T-cell (primary cell): ENCODE measurements at regions not wholly inside any gene's neighbourhood (a gene's known extent, or its start where the extent isn't known, plus 50 kb on each side); places are given as distances from the start of the nearest gene placed in this dataset.
A peak's percentile ranks its signal among the peaks of the same experiment; 100 is the strongest.
"Not testable (repeated sequence)": the region's sequence is repeated elsewhere in the genome, so short reads cannot be mapped to it uniquely, and the experiment has no call there.

Experiments used
- ATAC-seq, 4 experiments: fragments of 200-7000 bp in 3 of 4; fragments of 150-1000 bp in 1 of 4; cut with Tn5 transposase; replicated peaks in 1 of 4; 1 replicate in 3 of 4; 2 replicates in 1 of 4; pipeline ENCODE4 v1.10.0; 2021; ENCODE audit warnings: moderate library complexity in 3 of 4, mild to moderate bottlenecking in 2 of 4, moderate number of reproducible peaks in 1 of 4
- CTCF ChIA-PET, 2 donors: fragments of 300-600 bp; sonication (Branson Sonifier 250); formaldehyde crosslinking; loops; one replicate each; lab custom pipeline; 2022; ENCODE audit warnings: antibody characterized with exemption in 2 of 2; lab: Charles Lee
- POLR2A ChIA-PET, 2 donors: fragments of 300-600 bp; sonication (Branson Sonifier 250); formaldehyde crosslinking; loops; one replicate each; lab custom pipeline; 2022; ENCODE audit warnings: antibody characterized with exemption in 2 of 2; lab: Charles Lee
- DNase-seq, 35 experiments: peaks; one replicate each; pipeline versions ENCODE4 v3.0.0 to v3.0.0-alpha.2; 2013 to 2023
- H3K27ac ChIP-seq: one replicate; pipeline ENCODE4 v1.5.1; 2013; ENCODE audit warnings: low read length
- H3K27me3 ChIP-seq, 2 experiments: replicated peaks in 1 of 2; 1 replicate in 1 of 2; 2 replicates in 1 of 2; pipeline versions ENCODE4 v1.6.1 to v1.7.0; 2013; ENCODE audit warnings: low read length in 1 of 2, mixed read lengths in 1 of 2; ENCODE audit not compliant: control insufficient read depth in 2 of 2, insufficient read depth in 2 of 2; ENCODE audit errors: extremely low read depth in 1 of 2
- H3K36me3 ChIP-seq, 2 donors: 1 replicate in 1 of 2; 2 replicates in 1 of 2; pipeline versions ENCODE4 v1.6.1 to v1.7.0; 2013; ENCODE audit warnings: low read length in 1 of 2; ENCODE audit not compliant: control insufficient read depth in 2 of 2, insufficient read depth in 1 of 2; ENCODE audit errors: extremely low read depth in 1 of 2
- H3K4me1 ChIP-seq, 2 experiments: 1 replicate in 1 of 2; 2 replicates in 1 of 2; pipeline versions ENCODE4 v1.6.1 to v1.7.0; 2013; ENCODE audit warnings: low read length in 2 of 2, mixed read lengths in 1 of 2; ENCODE audit not compliant: insufficient read depth in 2 of 2, control insufficient read depth in 1 of 2; ENCODE audit errors: extremely low read depth in 1 of 2
- H3K4me3 ChIP-seq, 2 donors: 1 replicate in 1 of 2; 2 replicates in 1 of 2; pipeline versions ENCODE4 v1.5.1 to v1.7.0; 2013; ENCODE audit warnings: mild to moderate bottlenecking in 2 of 2, low read length in 1 of 2, moderate library complexity in 1 of 2; ENCODE audit not compliant: control insufficient read depth in 1 of 2; ENCODE audit errors: extremely low read depth in 1 of 2
- H3K9me3 ChIP-seq: 2 replicates; pipeline ENCODE4 v1.7.0; 2013
- H3K27ac Mint-ChIP-seq, 2 donors: one replicate each; pipeline ENCODE4 v1.8.0; 2020 to 2021; ENCODE audit warnings: mild to moderate bottlenecking in 2 of 2, mixed read lengths in 2 of 2
- H3K27me3 Mint-ChIP-seq, 2 donors: one replicate each; pipeline ENCODE4 v1.8.0; 2021 to 2022; ENCODE audit warnings: mixed read lengths in 2 of 2
- H3K36me3 Mint-ChIP-seq: one replicate; pipeline ENCODE4 v1.8.0; 2021; ENCODE audit warnings: mixed read lengths
- H3K4me1 Mint-ChIP-seq, 3 donors: one replicate each; pipeline ENCODE4 v1.8.0; 2020 to 2022; ENCODE audit warnings: mixed read lengths in 3 of 3, mild to moderate bottlenecking in 1 of 3
- H3K4me3 Mint-ChIP-seq, 3 donors: one replicate each; pipeline ENCODE4 v1.8.0; 2020 to 2022; ENCODE audit warnings: mild to moderate bottlenecking in 3 of 3, mixed read lengths in 3 of 3, moderate library complexity in 3 of 3
- H3K9me3 Mint-ChIP-seq, 3 donors: one replicate each; pipeline ENCODE4 v1.8.0; 2020 to 2022; ENCODE audit warnings: mixed read lengths in 3 of 3
- WGBS: methylation state at CpG from one replicate; pipeline ENCODE4 v1.1.5; 2013; ENCODE audit warnings: missing lambda C conversion rate; ENCODE audit not compliant: insufficient coverage; 5-methylcytosine and 5-hydroxymethylcytosine counted together

GRCh38 chr14:105641951-105642350 lies 115.6 kb downstream of the TMEM121 start:
- ATAC-seq, H3K9me3 Mint-ChIP-seq, POLR2A ChIA-PET, H3K9me3 ChIP-seq, H3K27me3 Mint-ChIP-seq, H3K4me3 ChIP-seq, H3K4me3 Mint-ChIP-seq, H3K27me3 ChIP-seq, H3K36me3 ChIP-seq, H3K27ac Mint-ChIP-seq, H3K36me3 Mint-ChIP-seq, CTCF ChIA-PET, H3K27ac ChIP-seq, H3K4me1 Mint-ChIP-seq, DNase-seq, H3K4me1 ChIP-seq: not testable (repeated sequence)
- WGBS, result 42% methylated on average over 3 of the region's 12 CpGs

GRCh38 chr14:105642486-105642885 lies 116.1 kb downstream of the TMEM121 start:
- H3K4me1 ChIP-seq, result not testable (repeated sequence)

GRCh38 chr14:105643406-105644052 lies 117.1 kb downstream of the TMEM121 start:
- H3K27ac ChIP-seq, H3K27ac Mint-ChIP-seq, H3K4me3 ChIP-seq, ATAC-seq, H3K9me3 Mint-ChIP-seq, H3K9me3 ChIP-seq, H3K4me3 Mint-ChIP-seq, H3K27me3 ChIP-seq, H3K4me1 Mint-ChIP-seq, H3K36me3 Mint-ChIP-seq, POLR2A ChIA-PET, H3K36me3 ChIP-seq, H3K4me1 ChIP-seq, CTCF ChIA-PET: not testable (repeated sequence)
- peaks cover 4 to 11% of the 10 kb centered on the region in 2 donors for H3K27me3 Mint-ChIP-seq
- DNase-seq, result peak in 1 of 35 experiments; percentile 14
- 86% methylated on average over 23 of the region's 30 CpGs for WGBS

More at GRCh38 chr14:105642486-105642885, 116.1 kb downstream of the TMEM121 start:
- H3K4me1 Mint-ChIP-seq, CTCF ChIA-PET, H3K9me3 ChIP-seq, H3K36me3 ChIP-seq, H3K4me3 ChIP-seq, ATAC-seq, H3K9me3 Mint-ChIP-seq, H3K4me3 Mint-ChIP-seq, H3K27me3 ChIP-seq, H3K36me3 Mint-ChIP-seq, H3K27ac ChIP-seq, POLR2A ChIA-PET, DNase-seq, H3K27me3 Mint-ChIP-seq, H3K27ac Mint-ChIP-seq: not testable (repeated sequence)
- no CpG with 5 or more reads among the region's 19 CpGs for WGBS

- ATAC-seq, H3K27ac Mint-ChIP-seq, H3K4me1 Mint-ChIP-seq, H3K4me1 ChIP-seq, CTCF ChIA-PET, H3K9me3 ChIP-seq, POLR2A ChIA-PET, H3K9me3 Mint-ChIP-seq, H3K36me3 Mint-ChIP-seq, H3K4me3 ChIP-seq, H3K36me3 ChIP-seq, H3K27ac ChIP-seq, H3K4me3 Mint-ChIP-seq: not testable (repeated sequence)
- peak in 1 of 35 experiments; percentile 24 for DNase-seq
- peaks cover 4 to 11% of the 10 kb centered on the region in 2 donors for H3K27me3 Mint-ChIP-seq
- WGBS, result 77% methylated on average over 5 of the region's 11 CpGs
- H3K27me3 ChIP-seq, result peaks cover 0 to 10% of the 10 kb centered on the region in 2 experiments
Observed at GRCh38 chr14:105644053-105644435, 117.7 kb downstream of the TMEM121 start.

GRCh38 chr14:105644457-105644856 lies 118.1 kb downstream of the TMEM121 start:
- H3K9me3 Mint-ChIP-seq, H3K36me3 ChIP-seq, H3K9me3 ChIP-seq, H3K27ac Mint-ChIP-seq, H3K4me3 ChIP-seq, H3K4me1 Mint-ChIP-seq, H3K27ac ChIP-seq, ATAC-seq, H3K36me3 Mint-ChIP-seq, H3K4me3 Mint-ChIP-seq, H3K4me1 ChIP-seq, POLR2A ChIA-PET, CTCF ChIA-PET: not testable (repeated sequence)
- peaks cover 0 to 10% of the 10 kb centered on the region in 2 experiments for H3K27me3 ChIP-seq
- WGBS, result 90% methylated on average over 15 of the region's 19 CpGs
- DNase-seq, result peak in 1 of 35 experiments; percentile 22
- H3K27me3 Mint-ChIP-seq, result peaks cover 4 to 11% of the 10 kb centered on the region in 2 donors

- ATAC-seq, H3K27ac ChIP-seq, H3K4me3 ChIP-seq, CTCF ChIA-PET, H3K9me3 Mint-ChIP-seq, H3K4me1 ChIP-seq, POLR2A ChIA-PET, H3K4me3 Mint-ChIP-seq, DNase-seq, H3K9me3 ChIP-seq, H3K27ac Mint-ChIP-seq, H3K36me3 Mint-ChIP-seq, H3K4me1 Mint-ChIP-seq, H3K36me3 ChIP-seq: not testable (repeated sequence)
- no CpG with 5 or more reads among the region's 14 CpGs for WGBS
- H3K27me3 ChIP-seq, result peaks cover 0 to 10% of the 10 kb centered on the region in 2 experiments
- H3K27me3 Mint-ChIP-seq, result peaks cover 4 to 11% of the 10 kb centered on the region in 2 donors
Observed at GRCh38 chr14:105644891-105645290, 118.5 kb downstream of the TMEM121 start.

GRCh38 chr14:105645389-105645788 lies 119.0 kb downstream of the TMEM121 start:
- POLR2A ChIA-PET, H3K4me3 Mint-ChIP-seq, H3K9me3 ChIP-seq, H3K27ac ChIP-seq, CTCF ChIA-PET, H3K36me3 ChIP-seq, DNase-seq, H3K4me1 ChIP-seq, H3K4me3 ChIP-seq, H3K27ac Mint-ChIP-seq, H3K36me3 Mint-ChIP-seq, H3K9me3 Mint-ChIP-seq, H3K4me1 Mint-ChIP-seq: not testable (repeated sequence)
- WGBS, result no CpG with 5 or more reads among the region's 6 CpGs
- peaks cover 0 to 10% of the 10 kb centered on the region in 2 experiments for H3K27me3 ChIP-seq
- peaks cover 4 to 11% of the 10 kb centered on the region in 2 donors for H3K27me3 Mint-ChIP-seq
- ATAC-seq, result peak in 1 of 4 experiments; percentile 31
